NCI-H187 (cell line): ENCODE measurements at regions not wholly inside any gene's neighbourhood (a gene's known extent, or its start where the extent isn't known, plus 50 kb on each side); places are given as distances from the start of the nearest gene placed in this dataset.

Source experiments
- DNase-seq, 2 experiments: peaks; one replicate each; lab custom pipeline; 2025; lab: John Stamatoyannopoulos, UW

- no peak for DNase-seq
These were observed 143.3 kb downstream of the CYP26B1 start for GRCh38 chr2:72004201-72004915.

DNA sequence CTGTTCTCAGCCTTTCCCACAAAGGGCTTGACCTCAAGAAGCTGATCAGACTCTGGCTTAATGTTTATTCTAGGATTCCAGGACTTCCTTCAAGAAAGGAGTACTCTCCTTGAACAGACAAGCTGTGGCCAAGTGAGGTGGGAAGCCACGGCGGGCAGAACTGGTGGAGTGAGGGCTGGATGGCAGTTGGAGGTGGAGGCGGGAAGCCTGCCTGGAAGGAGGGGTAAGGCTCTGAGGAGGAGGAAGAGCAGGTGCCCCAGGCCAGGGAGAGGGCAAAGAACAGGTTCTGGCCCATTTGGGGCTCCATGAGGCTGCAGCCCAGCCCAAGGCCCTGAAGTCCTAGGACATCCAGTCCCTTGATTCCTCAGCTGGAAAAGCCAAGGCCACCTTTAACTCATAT is 143.9 kb downstream of the CYP26B1 start:
- DNase-seq = no peak

GRCh38 chr2:72003124-72003523 is 144.5 kb downstream of the CYP26B1 start:
- DNase-seq = no peak

- DNase-seq = no peak
These were observed 145.5 kb downstream of the CYP26B1 start for GRCh38 chr2:72001937-72002690.

DNA sequence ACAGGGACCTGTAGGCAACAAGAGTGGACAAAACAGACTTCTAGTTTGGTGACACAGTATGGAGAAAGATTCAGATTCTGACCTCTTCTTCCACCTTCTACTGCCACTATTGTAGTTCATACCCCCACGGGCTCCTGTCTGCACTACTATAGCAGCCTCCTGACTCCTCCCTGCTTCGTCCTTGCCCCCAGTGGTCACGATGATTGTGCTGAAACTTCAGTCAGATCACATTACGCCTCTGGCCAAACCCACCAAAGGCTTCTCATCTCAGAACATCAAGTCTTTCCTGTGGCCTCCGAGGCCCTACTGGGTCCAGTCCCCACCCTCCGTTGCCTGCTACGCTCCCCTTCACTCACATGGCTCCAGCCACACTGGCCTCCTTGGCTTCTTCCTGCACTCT is 147.6 kb downstream of the CYP26B1 start:
- DNase-seq = no peak

DNA sequence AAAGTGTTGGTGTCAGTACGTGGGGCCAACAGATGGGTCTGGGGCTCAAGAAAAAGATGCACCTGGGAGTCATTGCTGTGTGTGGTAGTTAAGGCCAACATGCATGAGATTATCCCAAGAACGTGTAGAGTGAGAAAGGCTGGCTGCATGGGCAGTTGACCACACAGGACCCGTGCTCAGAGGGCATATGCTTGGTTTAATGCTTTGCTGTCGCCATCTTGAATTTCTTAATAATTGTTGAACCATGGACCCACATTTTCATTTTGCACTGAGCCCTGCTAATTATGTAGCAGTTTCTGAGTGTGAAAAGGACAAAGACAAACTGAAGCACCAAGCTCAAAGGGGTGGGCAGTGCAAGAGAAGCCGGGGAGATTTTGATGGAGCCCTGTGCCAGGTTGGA is 148.1 kb downstream of the CYP26B1 start:
- DNase-seq = no peak

- DNase-seq = no peak
These were observed 149.8 kb downstream of the CYP26B1 start for GRCh38 chr2:71997843-71998242.

DNA sequence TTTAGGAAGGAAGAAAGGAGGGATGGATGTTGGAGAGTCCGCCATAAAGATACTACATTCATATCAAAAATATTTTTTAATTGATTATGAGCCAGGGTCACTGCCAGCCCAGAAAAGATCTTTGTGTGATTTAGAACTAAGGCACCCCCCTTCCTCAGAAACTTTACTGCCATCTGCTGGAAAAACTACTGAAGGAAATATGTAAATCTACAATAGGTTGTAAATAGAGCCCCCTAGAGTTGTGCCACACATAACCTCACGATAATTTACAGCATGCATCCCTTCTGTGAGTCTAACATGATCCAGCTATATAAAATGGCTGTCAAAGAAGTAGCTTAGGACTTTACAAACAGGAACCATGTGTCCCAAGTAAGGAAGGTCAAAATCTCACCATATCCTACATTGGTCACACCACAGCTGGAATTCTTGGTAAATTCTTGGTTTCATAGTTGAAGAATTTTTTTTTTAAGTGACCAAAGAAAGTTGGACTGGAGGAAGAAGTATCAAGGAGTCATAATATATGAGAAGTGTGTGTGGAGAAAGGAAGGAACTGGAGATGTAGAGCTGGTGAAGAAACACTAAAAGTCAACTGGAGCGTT is 152.5 kb downstream of the CYP26B1 start:
- DNase-seq = no peak

- no peak for DNase-seq
These were observed 155.6 kb downstream of the CYP26B1 start for GRCh38 chr2:71992036-71992435.

DNA sequence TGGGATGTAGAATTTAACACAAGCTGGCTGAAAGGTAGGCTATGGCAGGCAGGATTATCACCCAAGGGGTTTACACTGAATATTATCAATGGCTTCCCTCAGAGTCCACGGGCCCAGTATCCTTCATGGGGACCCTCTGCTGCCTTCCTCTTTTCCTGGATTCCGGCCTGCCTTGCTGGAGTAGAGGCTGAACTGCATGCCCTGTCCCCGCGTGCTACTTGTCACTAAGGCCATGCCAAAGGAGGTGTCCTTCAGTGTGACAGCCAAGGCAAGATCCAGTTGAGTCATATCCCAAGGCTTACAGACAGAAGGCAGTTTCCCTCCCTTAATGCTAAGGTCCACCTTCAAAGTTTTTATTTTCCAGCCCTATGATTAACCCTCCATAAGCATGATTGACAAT is 156.3 kb downstream of the CYP26B1 start:
- DNase-seq = no peak

GRCh38 chr2:71990826-71991225 is 156.8 kb downstream of the CYP26B1 start:
- no peak for DNase-seq

GRCh38 chr2:71990122-71990521 is 157.5 kb downstream of the CYP26B1 start:
- DNase-seq = no peak

DNA sequence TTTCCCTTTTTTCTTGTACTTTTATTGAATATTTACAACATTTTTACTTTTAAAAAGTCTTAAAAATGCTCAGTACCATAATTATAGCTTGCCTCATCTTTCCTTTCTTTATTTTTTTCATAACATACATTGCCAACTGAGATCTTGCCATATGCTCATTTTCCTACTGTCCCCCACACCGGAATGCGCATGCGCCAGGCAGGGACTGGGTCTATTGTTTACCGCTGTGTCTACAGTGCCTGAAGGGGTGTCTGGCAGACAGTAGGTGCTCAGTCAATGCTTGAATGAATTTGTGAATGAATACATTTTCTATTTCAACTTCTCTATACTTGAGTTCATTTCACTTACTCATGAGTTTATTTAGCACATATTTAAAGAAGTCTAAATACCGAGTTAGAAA is 158.0 kb downstream of the CYP26B1 start:
- DNase-seq = no peak

DNA sequence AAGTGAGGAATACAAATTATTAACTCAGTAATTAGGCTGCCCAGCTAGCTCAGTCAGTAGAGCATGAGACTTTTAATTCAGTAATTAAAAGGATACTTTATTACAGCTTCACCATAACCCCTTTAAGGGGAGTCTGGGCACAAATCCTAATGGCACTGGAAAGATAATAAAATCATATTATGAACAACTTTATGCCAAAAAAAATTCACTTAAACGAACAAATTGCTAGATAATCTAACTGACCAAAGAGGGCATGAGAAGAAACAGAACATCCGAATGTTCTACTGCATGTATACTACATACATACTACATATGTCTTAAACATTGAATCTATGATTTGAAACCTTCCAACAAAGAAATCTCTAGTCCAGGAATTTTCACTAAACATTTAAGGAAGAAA is 159.5 kb downstream of the CYP26B1 start:
- DNase-seq = no peak

DNA sequence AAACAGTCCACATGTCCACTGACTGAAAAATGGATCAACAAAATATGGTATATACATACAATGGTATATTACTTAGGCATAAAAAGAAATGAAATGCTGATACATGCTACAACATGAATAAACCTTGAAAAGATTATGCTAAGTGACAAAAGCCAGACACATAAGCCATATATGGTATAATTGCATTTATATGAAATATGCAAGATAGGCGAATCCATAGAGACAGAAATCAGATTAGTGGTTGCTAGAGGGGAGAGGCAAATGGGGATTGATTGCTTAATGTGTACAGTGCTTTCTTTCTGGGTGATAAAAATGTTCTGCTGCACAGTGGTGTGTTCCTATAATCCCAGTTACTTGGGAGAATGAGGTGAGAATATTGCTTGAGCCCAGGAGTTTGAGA is 171.0 kb downstream of the CYP26B1 start:
- no peak for DNase-seq

GRCh38 chr2:71974846-71975245 is 172.8 kb downstream of the CYP26B1 start:
- no peak for DNase-seq

DNA sequence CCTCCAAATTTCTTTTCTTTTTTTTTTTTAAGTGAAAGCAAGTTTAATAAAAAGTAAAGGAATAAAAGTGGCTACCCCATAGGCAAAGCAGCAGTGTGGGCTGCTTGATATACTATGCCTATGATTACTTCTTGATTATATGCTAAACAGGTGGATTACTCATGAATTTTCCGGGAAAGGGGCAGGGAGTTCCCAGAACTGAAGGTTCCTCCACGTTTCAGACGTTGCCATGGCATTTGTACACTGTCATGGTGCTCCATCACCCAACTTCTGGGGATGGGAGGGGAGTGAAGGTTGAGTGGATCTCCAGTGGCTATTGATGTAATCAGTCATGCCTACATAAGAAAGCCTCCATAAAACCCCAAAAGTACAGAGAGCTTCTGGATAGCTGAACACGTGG is 176.2 kb downstream of the CYP26B1 start:
- DNase-seq = no peak

DNA sequence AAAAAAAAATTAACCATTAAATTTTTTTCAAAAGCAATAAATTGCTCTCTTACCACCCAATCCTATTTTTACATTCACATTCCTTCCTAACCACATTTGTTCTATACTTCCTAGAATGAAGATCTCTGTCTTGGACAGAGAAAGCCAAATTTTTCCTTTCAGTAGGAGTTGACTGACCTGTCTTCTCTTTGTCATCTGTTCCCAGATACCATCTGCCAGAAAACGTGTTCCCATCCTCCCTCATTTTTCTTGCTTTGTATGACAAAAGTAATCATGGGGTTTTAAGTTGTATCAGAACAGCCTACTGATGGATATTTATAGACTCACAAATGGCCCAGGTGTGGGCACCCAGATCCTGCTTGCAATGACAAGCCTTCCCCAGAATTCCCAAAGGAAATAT is 182.1 kb downstream of the CYP26B1 start:
- DNase-seq = no peak

- DNase-seq = no peak
These were observed 184.6 kb downstream of the CYP26B1 start for GRCh38 chr2:71962911-71963694.

GRCh38 chr2:71962350-71962749 is 185.3 kb downstream of the CYP26B1 start:
- no peak for DNase-seq

GRCh38 chr2:71961289-71962027 is 186.2 kb downstream of the CYP26B1 start:
- no peak for DNase-seq

DNA sequence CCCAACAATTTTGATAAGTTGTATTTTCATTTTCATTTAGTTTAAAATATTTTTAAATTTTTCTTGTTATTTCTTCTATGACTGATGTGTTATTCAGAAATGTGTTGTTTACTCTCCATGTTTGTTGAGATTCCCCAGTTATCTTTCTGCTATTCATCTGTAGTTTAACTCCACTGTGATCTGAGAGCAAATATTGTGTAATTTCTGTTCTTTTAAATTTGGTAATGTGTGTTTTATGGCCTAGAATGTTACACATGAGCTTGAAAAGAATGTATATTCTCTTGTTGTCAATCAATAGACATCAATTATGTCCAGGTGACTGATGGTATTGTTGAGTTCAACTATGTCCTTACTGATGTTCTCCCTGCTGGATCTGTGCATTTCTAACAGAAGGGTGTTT is 188.2 kb downstream of the CYP26B1 start:
- no peak for DNase-seq
